NAMALWA (cell line): ENCODE measurements at regions not wholly inside any gene's neighbourhood (a gene's known extent, or its start where the extent isn't known, plus 50 kb on each side); places are given as distances from the start of the nearest gene placed in this dataset.
A peak's percentile ranks its signal among the peaks of the same experiment; 100 is the strongest.
"Not testable (repeated sequence)": the region's sequence is repeated elsewhere in the genome, so short reads cannot be mapped to it uniquely, and the experiment has no call there.

Experiments used
- DNase-seq: peaks from one replicate; pipeline ENCODE4 v3.0.0-alpha.2; 2015; ENCODE audit warnings: low spot score

- no peak for DNase-seq
These were observed 135.4 kb upstream of the GPR12 start for GRCh38 chr13:26895808-26896466.

- no peak for DNase-seq
These were observed 134.7 kb upstream of the GPR12 start for GRCh38 chr13:26895081-26895807.

GRCh38 chr13:26888632-26889031, 128.0 kb upstream of the GPR12 start:
- DNase-seq = no peak

GRCh38 chr13:26887594-26887993, 127.0 kb upstream of the GPR12 start:
- no peak for DNase-seq

GRCh38 chr13:26883613-26884257, 123.1 kb upstream of the GPR12 start:
- no peak for DNase-seq

- DNase-seq = no peak
These were observed 122.1 kb upstream of the GPR12 start for GRCh38 chr13:26882731-26883130.

- DNase-seq = no peak
These were observed 120.6 kb upstream of the GPR12 start for GRCh38 chr13:26881154-26881553.

- no peak for DNase-seq
These were observed 120.1 kb upstream of the GPR12 start for GRCh38 chr13:26880735-26881134.

- DNase-seq = no peak
These were observed 117.9 kb upstream of the GPR12 start for GRCh38 chr13:26878438-26878837.

GRCh38 chr13:26873386-26873698, 112.8 kb upstream of the GPR12 start:
- DNase-seq = no peak

- peak; percentile 62 for DNase-seq
These were observed 112.2 kb upstream of the GPR12 start for GRCh38 chr13:26872525-26873385.

GRCh38 chr13:26867451-26868091, 107.0 kb upstream of the GPR12 start:
- DNase-seq = peak; percentile 7

- DNase-seq = no peak
These were observed 104.0 kb upstream of the GPR12 start for GRCh38 chr13:26864576-26864975.

GRCh38 chr13:26861941-26862340, 101.4 kb upstream of the GPR12 start:
- no peak for DNase-seq

- no peak for DNase-seq
These were observed 95.3 kb upstream of the GPR12 start for GRCh38 chr13:26855921-26856320.

- no peak for DNase-seq
These were observed 94.5 kb upstream of the GPR12 start for GRCh38 chr13:26855071-26855470.

- DNase-seq = no peak
These were observed 92.7 kb upstream of the GPR12 start for GRCh38 chr13:26853323-26853722.

- no peak for DNase-seq
These were observed 86.7 kb upstream of the GPR12 start for GRCh38 chr13:26847281-26847680.

- not testable (repeated sequence) for DNase-seq
These were observed 84.5 kb upstream of the GPR12 start for GRCh38 chr13:26845063-26845462.

- DNase-seq = no peak
These were observed 79.1 kb upstream of the GPR12 start for GRCh38 chr13:26839682-26840081.

GRCh38 chr13:26838821-26839220, 78.2 kb upstream of the GPR12 start:
- DNase-seq = no peak

GRCh38 chr13:26837997-26838396, 77.4 kb upstream of the GPR12 start:
- DNase-seq = no peak
